SK-N-SH (cell line): ENCODE measurements at regions not wholly inside any gene's neighbourhood (a gene's known extent, or its start where the extent isn't known, plus 50 kb on each side); places are given as distances from the start of the nearest gene placed in this dataset.

Experiments used
- CTCF ChIA-PET: fragments of 300-600, 350-600 bp; formaldehyde crosslinking; extraction: SDS; loops from one replicate; lab custom pipeline; 2021; lab: Yijun Ruan, JAX
- POLR2A ChIA-PET: fragments of 350-600 bp; sonication (Branson Sonifier 250); formaldehyde crosslinking; extraction: SDS; loops from one replicate; lab custom pipeline; 2020; ENCODE audit warnings: antibody characterized with exemption, inconsistent platforms; lab: Yijun Ruan, JAX
- DNase-seq: peaks from one replicate; pipeline ENCODE4 v3.0.0; 2012
- H2AFZ ChIP-seq: fragments of 200-600 bp; sonication (generic); 2 replicates; pipeline ENCODE4 v1.8.1; 2016; ENCODE audit warnings: antibody characterized with exemption, mild to moderate bottlenecking, low read depth
- H3F3A ChIP-seq: fragments of 200-600 bp; sonication (generic); replicated peaks from 2 replicates; pipeline ENCODE3; 2016; ENCODE audit warnings: antibody characterized with exemption, mild to moderate bottlenecking; ENCODE audit not compliant: insufficient read depth
- H3K27ac ChIP-seq, 2 experiments: fragments of 200-500 bp in 1 of 2; fragments of 200-600 bp in 1 of 2; sonication (Bioruptor generic) in 1 of 2; sonication (generic), shearing (Covaris generic) in 1 of 2; 2 replicates each; pipeline versions ENCODE4 v1.5.1 to v1.6.1; 2014 to 2016; ENCODE audit warnings: low read depth in 2 of 2, inconsistent platforms in 1 of 2, low read length in 1 of 2, mild to moderate bottlenecking in 1 of 2, mixed read lengths in 1 of 2
- H3K27me3 ChIP-seq: fragments of 200-600 bp; sonication (generic), shearing (Covaris generic); 2 replicates; pipeline ENCODE4 v1.6.1; 2016; ENCODE audit warnings: mixed run types; ENCODE audit not compliant: insufficient read depth
- H3K36me3 ChIP-seq, 2 experiments: fragments of 200-500 bp in 1 of 2; fragments of 200-600 bp in 1 of 2; sonication (Bioruptor generic) in 1 of 2; sonication (generic) in 1 of 2; replicated peaks in 1 of 2; 2 replicates each; pipeline versions ENCODE3 to v1.5.1; 2014 to 2016; ENCODE audit warnings: low read length in 1 of 2, mild to moderate bottlenecking in 1 of 2; ENCODE audit not compliant: insufficient read depth in 2 of 2, control insufficient read depth in 1 of 2
- H3K4me1 ChIP-seq, 2 experiments: fragments of 200-500 bp in 1 of 2; fragments of 200-600 bp in 1 of 2; sonication (Bioruptor generic) in 1 of 2; sonication (generic), shearing (Covaris generic) in 1 of 2; 2 replicates each; pipeline versions ENCODE4 v1.5.1 to v1.6.1; 2014 to 2016; ENCODE audit warnings: low read depth in 1 of 2, low read length in 1 of 2, mixed run types in 1 of 2; ENCODE audit not compliant: insufficient read depth in 2 of 2, control insufficient read depth in 1 of 2
- H3K4me2 ChIP-seq: fragments of 200-600 bp; sonication (generic), shearing (Covaris generic); 2 replicates; pipeline ENCODE4 v1.6.1; 2017; ENCODE audit warnings: mixed run types
- H3K4me3 ChIP-seq, 2 experiments: fragments of 200-500 bp in 1 of 2; fragments of 200-600 bp in 1 of 2; sonication (Bioruptor generic) in 1 of 2; sonication (generic), shearing (Covaris generic) in 1 of 2; 2 replicates each; pipeline versions ENCODE4 v1.5.1 to v1.8.1; 2014 to 2016; ENCODE audit warnings: low read depth in 2 of 2, inconsistent platforms in 1 of 2, low read length in 1 of 2, mild to moderate bottlenecking in 1 of 2, mixed read lengths in 1 of 2, moderate library complexity in 1 of 2
- H3K79me2 ChIP-seq: fragments of 200-600 bp; sonication (generic); 2 replicates; pipeline ENCODE4 v1.8.1; 2017; ENCODE audit warnings: mild to moderate bottlenecking; ENCODE audit not compliant: insufficient read depth
- H3K9ac ChIP-seq: fragments of 200-600 bp; sonication (generic); 2 replicates; pipeline ENCODE4 v1.6.1; 2017; ENCODE audit warnings: mixed run types
- H3K9me2 ChIP-seq: fragments of 200-600 bp; sonication (generic); 2 replicates; pipeline ENCODE4 v1.6.1; 2017; ENCODE audit warnings: mixed run types
- H3K9me3 ChIP-seq: fragments of 200-600 bp; sonication (generic); 2 replicates; pipeline ENCODE4 v1.6.1; 2017; ENCODE audit warnings: mixed run types, mild to moderate bottlenecking, moderate library complexity
- H4K20me1 ChIP-seq: fragments of 200-600 bp; sonication (generic); 2 replicates; pipeline ENCODE4 v1.6.1; 2017; ENCODE audit warnings: mild to moderate bottlenecking, mixed run types; ENCODE audit not compliant: insufficient read depth
- CTCF ChIP-seq: fragments of 200-600 bp; sonication (generic); IDR thresholded peaks from 2 replicates; pipeline ENCODE4 v1.6.1; 2017; ENCODE audit warnings: antibody characterized with exemption, mild to moderate bottlenecking, moderate library complexity
- ELF1 ChIP-seq: IDR thresholded peaks from 2 replicates; pipeline ENCODE4 v1.4.0; 2012
- EP300 ChIP-seq, 2 experiments: IDR thresholded peaks; 2 replicates each; pipeline versions ENCODE4 v1.4.0 to v1.6.1; 2012; ENCODE audit warnings: borderline replicate concordance in 1 of 2, low read depth in 1 of 2, low read length in 1 of 2
- EZH2phosphoT487 ChIP-seq: fragments of 200-600 bp; sonication (generic); IDR thresholded peaks from 2 replicates; pipeline ENCODE4 v1.6.1; 2017; ENCODE audit warnings: low read depth, mixed run types, mild to moderate bottlenecking, antibody characterized with exemption, moderate library complexity, borderline replicate concordance
- FOSL2 ChIP-seq: IDR thresholded peaks from 2 replicates; pipeline ENCODE4 v1.4.0; 2012; ENCODE audit warnings: low read depth, mild to moderate bottlenecking, moderate library complexity, borderline replicate concordance
- FOXM1 ChIP-seq: IDR thresholded peaks from 2 replicates; pipeline ENCODE4 v1.4.0; 2012; ENCODE audit warnings: low read depth, mild to moderate bottlenecking
- GABPA ChIP-seq: IDR thresholded peaks from 2 replicates; pipeline ENCODE4 v1.4.0; 2012; ENCODE audit warnings: low read depth, mild to moderate bottlenecking
- GATA2 ChIP-seq: sonication (generic); formaldehyde crosslinking; IDR thresholded peaks from 2 replicates; pipeline ENCODE4 v1.5.0; 2020; ENCODE audit warnings: mild to moderate bottlenecking, missing genetic modification reagents
- NRF1 ChIP-seq: IDR thresholded peaks from 2 replicates; pipeline ENCODE4 v1.6.1; 2012; ENCODE audit warnings: low read depth, mild to moderate bottlenecking, low read length
- POLR2AphosphoS5 ChIP-seq: IDR thresholded peaks from 2 replicates; pipeline ENCODE4 v1.6.1; 2012; ENCODE audit warnings: low read depth, low read length
- REST ChIP-seq: IDR thresholded peaks from 2 replicates; pipeline ENCODE4 v1.6.1; 2012; ENCODE audit warnings: mild to moderate bottlenecking, low read depth, low read length, moderate library complexity
- SIN3A ChIP-seq: IDR thresholded peaks from 2 replicates; pipeline ENCODE4 v1.6.1; 2012; ENCODE audit warnings: low read depth, mild to moderate bottlenecking, low read length, moderate library complexity, borderline replicate concordance
- TAF1 ChIP-seq: IDR thresholded peaks from 2 replicates; pipeline ENCODE4 v1.6.1; 2012; ENCODE audit warnings: low read depth, mild to moderate bottlenecking, low read length, moderate library complexity, borderline replicate concordance
- USF1 ChIP-seq: IDR thresholded peaks from 2 replicates; pipeline ENCODE4 v1.4.0; 2012; ENCODE audit warnings: low read depth, borderline replicate concordance
- USF2 ChIP-seq: fragments of 150-350 bp; IDR thresholded peaks from 2 replicates; pipeline ENCODE4 v1.6.1; 2017; ENCODE audit warnings: antibody characterized with exemption, low read length, low read depth, borderline replicate concordance
- YY1 ChIP-seq: IDR thresholded peaks from 2 replicates; pipeline ENCODE4 v1.4.0; 2012; ENCODE audit warnings: low read depth, mild to moderate bottlenecking
- ZBTB33 ChIP-seq: IDR thresholded peaks from 2 replicates; pipeline ENCODE4 v1.4.0; 2012; ENCODE audit warnings: low read depth, borderline replicate concordance
- WGBS: methylation state at CpG from one replicate; pipeline ENCODE4 v1.1.6; 2017; ENCODE audit warnings: low lambda C conversion rate; 5-methylcytosine and 5-hydroxymethylcytosine counted together

- TF ChIP-seq REST: no peak
- no peak for TF ChIP-seq CTCF
- TF ChIP-seq POLR2AphosphoS5: no peak
- no peak for TF ChIP-seq FOXM1
- TF ChIP-seq ZBTB33: no peak
- TF ChIP-seq EP300 (IDR thresholded peaks at IDR 0.05; ENCODE audit: borderline replicate concordance in 1 of 2, low read depth in 1 of 2, low read length in 1 of 2): no peak
- TF ChIP-seq ELF1: no peak
- no peak for TF ChIP-seq SIN3A
- TF ChIP-seq GABPA: no peak
- no peak for TF ChIP-seq EZH2phosphoT487
- TF ChIP-seq FOSL2: no peak
Measured at GRCh38 chr13:73492811-73493210, 434.0 kb downstream of the KLF5 start (continued).

GRCh38 chr13:73482556-73482955 lies 423.8 kb downstream of the KLF5 start:
- POLR2A ChIA-PET: no interaction called here
- H3F3A ChIP-seq: no peaks in the 10 kb centered on the region
- TF ChIP-seq NRF1 (no peak), USF2 (no peak), TAF1 (no peak), USF1 (no peak), ZBTB33 (no peak), ELF1 (no peak), CTCF (no peak), GATA2 (CRISPR knock-in tag) (no peak), FOXM1 (no peak), YY1 (no peak)

More at GRCh38 chr13:73482556-73482955, 423.8 kb downstream of the KLF5 start:
- Histone ChIP-seq H3K79me2 (no peaks in the 10 kb centered on the region), H3K9me2 (no peaks in the 10 kb centered on the region), H2AFZ (no peak overlapping the region), H3K4me2 (no peak overlapping the region), H3K4me3 (no peak overlapping the region), H3K27me3 (no peaks in the 10 kb centered on the region), H3K36me3 (no peaks in the 10 kb centered on the region), H3K9me3 (no peaks in the 10 kb centered on the region), H4K20me1 (no peaks in the 10 kb centered on the region), H3K4me1 (no peaks in the 10 kb centered on the region), H3K27ac (no peak overlapping the region), H3K9ac (no peak overlapping the region)
- WGBS: 63% methylated on average over 1 of the region's 1 CpG
- CTCF ChIA-PET: no interaction called here
- DNase-seq: no peak
